Suprapubic skin (tissue), 3 donors: ENCODE measurements at regions not wholly inside any gene's neighbourhood (a gene's known extent, or its start where the extent isn't known, plus 50 kb on each side); places are given as distances from the start of the nearest gene placed in this dataset.

ENCODE experiments used
- POLR2A ChIP-seq, 2 donors: fragments of 450-650 bp; IDR thresholded peaks; one replicate each; pipeline ENCODE4 v1.6.1; 2017; ENCODE audit warnings: antibody characterized with exemption in 2 of 2, mild to moderate bottlenecking in 2 of 2, moderate library complexity in 2 of 2
- TF ChIP-seq, protein P1 (sequence below), 2 donors: fragments of 200-600 bp in 1 of 2; fragments of 450-650 bp in 1 of 2; sonication (generic) in 1 of 2; IDR thresholded peaks; one replicate each; pipeline ENCODE4 v1.5.1; 2016 to 2019; ENCODE audit warnings: antibody characterized with exemption in 2 of 2, mild to moderate bottlenecking in 1 of 2, moderate library complexity in 1 of 2

DNA sequence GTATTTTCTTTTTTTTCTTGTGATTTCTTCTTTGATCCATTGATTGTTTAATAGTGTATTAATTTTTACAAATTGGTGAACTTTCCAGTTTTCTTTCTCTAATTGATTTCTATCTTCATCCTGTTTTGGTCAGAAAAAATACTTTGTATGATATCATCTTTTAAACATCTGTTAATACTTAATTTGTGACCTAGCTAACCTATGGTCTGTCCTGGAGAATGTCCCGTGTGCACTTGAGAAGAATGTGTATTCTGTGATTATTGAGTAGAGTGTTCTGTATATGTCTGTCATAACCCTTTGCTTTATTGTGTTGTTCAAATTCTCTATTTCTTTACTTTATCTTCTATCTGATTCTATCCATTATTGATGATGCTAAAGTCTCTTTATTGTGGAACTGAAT, 65.8 kb upstream of the ZEB1 start:
- TF ChIP-seq POLR2A (IDR thresholded peaks at IDR 0.05): no peak
- TF ChIP-seq, protein P1, sequence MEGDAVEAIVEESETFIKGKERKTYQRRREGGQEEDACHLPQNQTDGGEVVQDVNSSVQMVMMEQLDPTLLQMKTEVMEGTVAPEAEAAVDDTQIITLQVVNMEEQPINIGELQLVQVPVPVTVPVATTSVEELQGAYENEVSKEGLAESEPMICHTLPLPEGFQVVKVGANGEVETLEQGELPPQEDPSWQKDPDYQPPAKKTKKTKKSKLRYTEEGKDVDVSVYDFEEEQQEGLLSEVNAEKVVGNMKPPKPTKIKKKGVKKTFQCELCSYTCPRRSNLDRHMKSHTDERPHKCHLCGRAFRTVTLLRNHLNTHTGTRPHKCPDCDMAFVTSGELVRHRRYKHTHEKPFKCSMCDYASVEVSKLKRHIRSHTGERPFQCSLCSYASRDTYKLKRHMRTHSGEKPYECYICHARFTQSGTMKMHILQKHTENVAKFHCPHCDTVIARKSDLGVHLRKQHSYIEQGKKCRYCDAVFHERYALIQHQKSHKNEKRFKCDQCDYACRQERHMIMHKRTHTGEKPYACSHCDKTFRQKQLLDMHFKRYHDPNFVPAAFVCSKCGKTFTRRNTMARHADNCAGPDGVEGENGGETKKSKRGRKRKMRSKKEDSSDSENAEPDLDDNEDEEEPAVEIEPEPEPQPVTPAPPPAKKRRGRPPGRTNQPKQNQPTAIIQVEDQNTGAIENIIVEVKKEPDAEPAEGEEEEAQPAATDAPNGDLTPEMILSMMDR (IDR thresholded peaks at IDR 0.05): no peak
